GM21619 (cell line): ENCODE measurements at regions not wholly inside any gene's neighbourhood (a gene's known extent, or its start where the extent isn't known, plus 50 kb on each side); places are given as distances from the start of the nearest gene placed in this dataset.
"Not testable (repeated sequence)": the region's sequence is repeated elsewhere in the genome, so short reads cannot be mapped to it uniquely, and the experiment has no call there.

ENCODE experiments used
- ATAC-seq: cut with Tn5 transposase; IDR thresholded peaks from one replicate; pipeline ENCODE4 v1.9.1; 2021; ENCODE audit not compliant: unreplicated experiment

GRCh38 chr1:104288322-104288721 lies 538.6 kb downstream of the AMY1C start:
- ATAC-seq, result not testable (repeated sequence)

GRCh38 chr1:104291156-104291555 lies 541.5 kb downstream of the AMY1C start:
- ATAC-seq, result no peak

- ATAC-seq, result no peak
Measured at GRCh38 chr1:104294259-104294658, 544.6 kb downstream of the AMY1C start.

- no peak for ATAC-seq
Measured at GRCh38 chr1:104295511-104295910, 545.8 kb downstream of the AMY1C start.

GRCh38 chr1:104309673-104310072 lies 560.0 kb downstream of the AMY1C start:
- ATAC-seq, result no peak

GRCh38 chr1:104315823-104316222 lies 566.1 kb downstream of the AMY1C start:
- no peak for ATAC-seq

- no peak for ATAC-seq
Measured at GRCh38 chr1:104322131-104322530, 572.4 kb downstream of the AMY1C start.

GRCh38 chr1:104329278-104329677 lies 579.6 kb downstream of the AMY1C start:
- no peak for ATAC-seq

- no peak for ATAC-seq
Measured at GRCh38 chr1:104331763-104332162, 582.1 kb downstream of the AMY1C start.

GRCh38 chr1:104337927-104338326 lies 588.2 kb downstream of the AMY1C start:
- not testable (repeated sequence) for ATAC-seq

- ATAC-seq, result no peak
Measured at GRCh38 chr1:104341944-104342343, 592.2 kb downstream of the AMY1C start.

- ATAC-seq, result no peak
Measured at GRCh38 chr1:104348277-104348676, 598.6 kb downstream of the AMY1C start.

- no peak for ATAC-seq
Measured at GRCh38 chr1:104353580-104353979, 603.9 kb downstream of the AMY1C start.

GRCh38 chr1:104358086-104358485 lies 608.4 kb downstream of the AMY1C start:
- ATAC-seq, result no peak

GRCh38 chr1:104358621-104359020 lies 608.9 kb downstream of the AMY1C start:
- ATAC-seq, result no peak

GRCh38 chr1:104378414-104378813 lies 628.7 kb downstream of the AMY1C start:
- ATAC-seq, result no peak

GRCh38 chr1:104380003-104380402 lies 630.3 kb downstream of the AMY1C start:
- no peak for ATAC-seq

GRCh38 chr1:104387716-104388508 lies 638.2 kb downstream of the AMY1C start:
- no peak for ATAC-seq

- ATAC-seq, result no peak
Measured at GRCh38 chr1:104392552-104392951, 642.9 kb downstream of the AMY1C start.

- no peak for ATAC-seq
Measured at GRCh38 chr1:104402178-104402577, 652.5 kb downstream of the AMY1C start.

GRCh38 chr1:104403883-104404282 lies 654.2 kb downstream of the AMY1C start:
- no peak for ATAC-seq

- no peak for ATAC-seq
Measured at GRCh38 chr1:104406728-104407127, 657.0 kb downstream of the AMY1C start.

- no peak for ATAC-seq
Measured at GRCh38 chr1:104408268-104408667, 658.6 kb downstream of the AMY1C start.
